IMR-90 (cell line): ENCODE measurements at regions not wholly inside any gene's neighbourhood (a gene's known extent, or its start where the extent isn't known, plus 50 kb on each side); places are given as distances from the start of the nearest gene placed in this dataset.
"Not testable (repeated sequence)": the region's sequence is repeated elsewhere in the genome, so short reads cannot be mapped to it uniquely, and the experiment has no call there.

ENCODE experiments used
- ATAC-seq: fragments of 200-7000 bp; cut with Tn5 transposase; 2 replicates; pipeline ENCODE4 v1.9.1; 2020; ENCODE audit warnings: low read depth, mild to moderate bottlenecking, moderate library complexity
- BruUV-seq: library from RNA; stranded (reverse); fragments of 400-500 nt; replicated peaks from 2 replicates; lab custom pipeline; 2021; lab: Mats Ljungman, UMichigan
- CTCF ChIA-PET: fragments of 300-600 bp; formaldehyde crosslinking; extraction: SDS; loops from one replicate; lab custom pipeline; 2021; ENCODE audit warnings: antibody characterized with exemption; lab: Yijun Ruan, JAX
- POLR2A ChIA-PET: fragments of 300-600 bp; sonication (Branson Sonifier 250); formaldehyde crosslinking; loops from one replicate; lab custom pipeline; 2022; ENCODE audit warnings: antibody characterized with exemption; ENCODE audit not compliant: unreplicated experiment; lab: Charles Lee
- DNase-seq: peaks from one replicate; pipeline ENCODE4 v3.0.0; 2013
- H2AFZ ChIP-seq: replicated peaks from 2 replicates; pipeline ENCODE3; 2013; ENCODE audit warnings: low read length, mild to moderate bottlenecking; ENCODE audit not compliant: poor library complexity
- H2AK5ac ChIP-seq: 2 replicates; pipeline ENCODE4 v1.6.1; 2013; ENCODE audit warnings: low read depth, low read length, inconsistent platforms
- H2AK9ac ChIP-seq: replicated peaks from 2 replicates; pipeline ENCODE3; 2013; ENCODE audit warnings: mild to moderate bottlenecking, low read depth, low read length, moderate library complexity; ENCODE audit not compliant: poor library complexity
- H2BK120ac ChIP-seq: 2 replicates; pipeline ENCODE4 v1.6.1; 2013; ENCODE audit warnings: low read depth, low read length, inconsistent platforms
- H2BK15ac ChIP-seq: 3 replicates; pipeline ENCODE4 v1.6.1; 2013; ENCODE audit warnings: low read depth, low read length, inconsistent platforms
- H2BK20ac ChIP-seq: 2 replicates; pipeline ENCODE4 v1.6.1; 2013; ENCODE audit warnings: low read depth, mild to moderate bottlenecking, inconsistent platforms, low read length, moderate library complexity
- H2BK5ac ChIP-seq: 2 replicates; pipeline ENCODE4 v1.6.1; 2013; ENCODE audit warnings: mild to moderate bottlenecking, low read depth, low read length, inconsistent platforms; ENCODE audit not compliant: poor library complexity, severe bottlenecking
- H3K14ac ChIP-seq: replicated peaks from 2 replicates; pipeline ENCODE4 v1.6.1; 2013; ENCODE audit warnings: low read depth, low read length, inconsistent platforms
- H3K18ac ChIP-seq: 2 replicates; pipeline ENCODE4 v1.6.1; 2013; ENCODE audit warnings: low read depth, low read length, control low read depth
- H3K23ac ChIP-seq: 2 replicates; pipeline ENCODE4 v1.6.1; 2013; ENCODE audit warnings: low read depth, low read length, inconsistent platforms
- H3K27ac ChIP-seq: 2 replicates; pipeline ENCODE4 v1.5.1; 2013; ENCODE audit warnings: mild to moderate bottlenecking, control low read depth, low read length; ENCODE audit not compliant: insufficient read depth
- H3K27me3 ChIP-seq: 2 replicates; pipeline ENCODE4 v1.6.1; 2013; ENCODE audit warnings: low read length; ENCODE audit not compliant: control insufficient read depth, insufficient read depth
- H3K36me3 ChIP-seq: 2 replicates; pipeline ENCODE4 v1.6.1; 2013; ENCODE audit warnings: low read length, mixed read lengths; ENCODE audit not compliant: control insufficient read depth, insufficient read depth
- H3K4ac ChIP-seq: 2 replicates; pipeline ENCODE4 v1.6.1; 2013; ENCODE audit warnings: low read depth, low read length, inconsistent platforms
- H3K4me1 ChIP-seq: 2 replicates; pipeline ENCODE4 v1.6.1; 2013; ENCODE audit warnings: low read length, mixed read lengths; ENCODE audit not compliant: control insufficient read depth, insufficient read depth
- H3K4me2 ChIP-seq: 2 replicates; pipeline ENCODE4 v1.6.1; 2013; ENCODE audit warnings: low read depth, mild to moderate bottlenecking, control low read depth, low read length, moderate library complexity
- H3K4me3 ChIP-seq: 2 replicates; pipeline ENCODE4 v1.5.1; 2013; ENCODE audit warnings: low read depth, mild to moderate bottlenecking, control low read depth, low read length, moderate library complexity; ENCODE audit not compliant: insufficient read depth
- H3K56ac ChIP-seq: 2 replicates; pipeline ENCODE4 v1.6.1; 2013; ENCODE audit warnings: low read length, inconsistent platforms; ENCODE audit not compliant: insufficient read depth; ENCODE audit errors: extremely low read depth
- H3K79me1 ChIP-seq, 2 experiments: 2 replicates each; pipeline ENCODE4 v1.6.1; 2013; ENCODE audit warnings: low read length in 2 of 2, inconsistent platforms in 1 of 2, low read depth in 1 of 2
- H3K9ac ChIP-seq: 2 replicates; pipeline ENCODE4 v1.6.1; 2013; ENCODE audit warnings: low read depth, low read length, control low read depth
- H3K9me1 ChIP-seq: 2 replicates; pipeline ENCODE4 v1.6.1; 2013; ENCODE audit warnings: low read length, inconsistent platforms; ENCODE audit not compliant: insufficient read depth
- H3K9me3 ChIP-seq: 2 replicates; pipeline ENCODE4 v1.6.1; 2013; ENCODE audit warnings: low read length; ENCODE audit not compliant: control insufficient read depth, insufficient read depth
- H4K20me1 ChIP-seq: 2 replicates; pipeline ENCODE4 v1.6.1; 2013; ENCODE audit warnings: low read length, inconsistent platforms; ENCODE audit not compliant: insufficient read depth
- H4K5ac ChIP-seq: 2 replicates; pipeline ENCODE4 v1.6.1; 2013; ENCODE audit warnings: mild to moderate bottlenecking, low read depth, low read length, control low read depth
- H4K8ac ChIP-seq, 2 experiments: 2 replicates each; pipeline ENCODE4 v1.6.1; 2013; ENCODE audit warnings: low read depth in 2 of 2, low read length in 2 of 2, control low read depth in 1 of 2, inconsistent platforms in 1 of 2
- H4K91ac ChIP-seq: 2 replicates; pipeline ENCODE4 v1.6.1; 2013; ENCODE audit warnings: low read depth, low read length, inconsistent platforms; ENCODE audit not compliant: insufficient read depth
- CEBPB ChIP-seq: IDR thresholded peaks from 2 replicates; pipeline ENCODE4 v1.6.1; 2012; ENCODE audit warnings: low read depth, low read length, improper control_type of control experiment
- FOS ChIP-seq: fragments of 150-350 bp; IDR thresholded peaks from 2 replicates; pipeline ENCODE4 v1.6.1; 2016; ENCODE audit warnings: low read depth, low read length
- MAZ ChIP-seq: IDR thresholded peaks from 2 replicates; pipeline ENCODE4 v1.6.1; 2012; ENCODE audit warnings: low read depth, mild to moderate bottlenecking, low read length, improper control_type of control experiment, moderate library complexity, borderline replicate concordance
- RAD21 ChIP-seq: IDR thresholded peaks from 2 replicates; pipeline ENCODE4 v1.6.1; 2012; ENCODE audit warnings: low read length, improper control_type of control experiment
- WGBS, 2 experiments: methylation state at CpG; one replicate each; pipeline versions ENCODE4 v1.1.5 to v1.1.7; 2013; ENCODE audit warnings: missing lambda C conversion rate in 2 of 2; ENCODE audit not compliant: insufficient read length in 1 of 2; ENCODE audit errors: extremely low coverage in 2 of 2; 5-methylcytosine and 5-hydroxymethylcytosine counted together
- dilution Hi-C: fragments of 300-500 bp; cut with HindIII; formaldehyde crosslinking; loops from one replicate; pipeline ENCODE4 v1.14.3; 2018; ENCODE audit warnings: low sequenced_read_pairs; ENCODE audit not compliant: unreplicated experiment
- in situ Hi-C: fragments of 300-500 bp; cut with MboI; formaldehyde crosslinking; loops from 3 replicates; pipeline ENCODE4 v1.14.3; 2019; ENCODE audit warnings: low sequenced_read_pairs, inconsistent platforms, mixed read lengths
- intact Hi-C: fragments of 100-400 bp; cut with micrococcal nuclease; formaldehyde crosslinking; loops from 2 replicates; pipeline ENCODE4 v1.10.0; 2022

DNA sequence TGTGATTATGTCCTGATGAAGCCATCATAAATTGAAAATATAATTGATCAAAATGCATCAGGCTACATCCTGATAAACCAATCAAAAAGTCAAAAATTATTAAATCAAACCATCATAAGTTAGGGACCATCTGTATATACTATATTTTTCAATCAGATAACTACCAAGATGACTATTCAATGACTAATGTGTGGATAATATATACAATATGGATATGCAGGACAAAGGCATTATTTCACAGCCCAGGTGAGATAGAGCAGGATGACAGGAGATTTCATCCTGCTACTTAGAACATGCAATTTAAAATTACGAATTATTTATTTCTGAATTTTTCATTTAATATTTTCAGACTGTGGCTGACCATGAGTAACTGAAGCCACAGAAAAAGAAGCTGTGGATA is 137.3 kb upstream of the GNAI1 start:
- CTCF ChIA-PET: no interaction called here
- Histone ChIP-seq H4K91ac (no peak overlapping the region), H2BK120ac (peak overlapping the region; percentile 88; the same call in 1 of the 2 replicates), H3K9me1 (0 out of 2 replicates have a peak, but pooled peaks cover 1% of the 10 kb centered on the region), H3K4me1 (peaks cover 4% of the 10 kb centered on the region; the same call in 1 of the 2 replicates), H2BK5ac (peak overlapping the region; percentile 38), H3K56ac (no peak overlapping the region), H2AFZ (no peak overlapping the region), H3K4me3 (no peak overlapping the region), H2AK9ac (no peak overlapping the region), H2AK5ac (peak overlapping the region; percentile 81; the same call in 1 of the 2 replicates), H3K9ac (no peak overlapping the region), H3K18ac (peak overlapping the region; percentile 73; the same call in 1 of the 2 replicates), H4K20me1 (no peaks in the 10 kb centered on the region), H4K5ac (peak overlapping the region; percentile 69; the same call in 1 of the 2 replicates), H3K79me1 (no peaks in the 10 kb centered on the region), H3K36me3 (no peaks in the 10 kb centered on the region), H3K4me2 (no peak overlapping the region), H3K9me3 (no peaks in the 10 kb centered on the region), H2BK20ac (peak overlapping the region; percentile 84; the same call in 1 of the 2 replicates), H3K14ac (no peak overlapping the region), H2BK15ac (no peak overlapping the region), H3K23ac (no peak overlapping the region), H3K27ac (no peak overlapping the region), H3K27me3 (no peaks in the 10 kb centered on the region), H4K8ac (peak overlapping the region in 1 of 2 experiments; percentile 64; a peak in 2 of 4 replicates), H3K4ac (peak overlapping the region; percentile 56; the same call in 1 of the 2 replicates)
- ATAC-seq: no peak
- TF ChIP-seq RAD21: no peak
- TF ChIP-seq MAZ: no peak
- no peak for TF ChIP-seq CEBPB
- TF ChIP-seq FOS: no peak
- dilution Hi-C loops: no loop called here
- POLR2A ChIA-PET: no interaction called here
- intact Hi-C loops: no loop called here
- no peak for DNase-seq
- in situ Hi-C loops: no loop called here
- no CpG with 5 or more reads among the region's 1 CpG for WGBS, 2 experiments
- no TSS peak for BruUV-seq

- no CpG with 5 or more reads among the region's 3 CpGs for WGBS, 2 experiments
Observed at GRCh38 chr7:79995741-79996140, 138.9 kb upstream of the GNAI1 start.

More at GRCh38 chr7:79995741-79996140, 138.9 kb upstream of the GNAI1 start:
- H3K23ac ChIP-seq, H4K91ac ChIP-seq, H3K79me1 ChIP-seq, H3K4me2 ChIP-seq, H3K4me3 ChIP-seq, H3K36me3 ChIP-seq, DNase-seq, H3K56ac ChIP-seq, H3K14ac ChIP-seq, H3K27me3 ChIP-seq, H3K9ac ChIP-seq, H4K5ac ChIP-seq, intact Hi-C loops, H3K9me3 ChIP-seq, dilution Hi-C loops, H3K18ac ChIP-seq, H2AK5ac ChIP-seq, H3K27ac ChIP-seq, BruUV-seq, ATAC-seq, CTCF ChIA-PET, H2BK120ac ChIP-seq, H3K4me1 ChIP-seq, H4K20me1 ChIP-seq, H2BK15ac ChIP-seq, H2AFZ ChIP-seq, POLR2A ChIA-PET, H2BK5ac ChIP-seq, H4K8ac ChIP-seq, H3K4ac ChIP-seq, H3K9me1 ChIP-seq, H2AK9ac ChIP-seq, in situ Hi-C loops: not testable (repeated sequence)
- 0 out of 2 replicates have a peak overlapping the region, but pooled peaks have one; percentile 6 for H2BK20ac ChIP-seq
